VCaP (cell line): ENCODE measurements at regions not wholly inside any gene's neighbourhood (a gene's known extent, or its start where the extent isn't known, plus 50 kb on each side); places are given as distances from the start of the nearest gene placed in this dataset.
A peak's percentile ranks its signal among the peaks of the same experiment; 100 is the strongest.
"Not testable (repeated sequence)": the region's sequence is repeated elsewhere in the genome, so short reads cannot be mapped to it uniquely, and the experiment has no call there.

Source experiments
- H3K27ac ChIP-seq: fragments of 450-650 bp; 2 replicates; pipeline ENCODE4 v1.5.1; 2017
- CTCF ChIP-seq: fragments of 450-650 bp; conservative IDR thresholded peaks from 2 replicates; pipeline ENCODE4 v1.5.1; 2017; ENCODE audit warnings: mild to moderate bottlenecking, moderate library complexity

- no peak for TF ChIP-seq CTCF
- H3K27ac ChIP-seq, result no peak overlapping the region
Observed at GRCh38 chr13:58949646-58950045, 1214.1 kb downstream of the DIAPH3 start.

- no peak overlapping the region for H3K27ac ChIP-seq
- TF ChIP-seq CTCF, result no peak
Observed at GRCh38 chr13:58950911-58951310, 1212.8 kb downstream of the DIAPH3 start.

- no peak for TF ChIP-seq CTCF
- H3K27ac ChIP-seq, result no peak overlapping the region
Observed at GRCh38 chr13:58953638-58954037, 1210.1 kb downstream of the DIAPH3 start.

GRCh38 chr13:58955546-58956385 lies 1208.0 kb downstream of the DIAPH3 start:
- H3K27ac ChIP-seq, result no peak overlapping the region
- no peak for TF ChIP-seq CTCF

GRCh38 chr13:58958097-58958496 lies 1205.6 kb downstream of the DIAPH3 start:
- H3K27ac ChIP-seq, result not testable (repeated sequence)

- peak; percentile 39; the same call in 1 of the 2 replicates for TF ChIP-seq CTCF
- H3K27ac ChIP-seq, result no peak overlapping the region
Observed at GRCh38 chr13:58960888-58961287, 1202.8 kb downstream of the DIAPH3 start.

GRCh38 chr13:58963321-58963720 lies 1200.4 kb downstream of the DIAPH3 start:
- TF ChIP-seq CTCF, result no peak
- H3K27ac ChIP-seq, result no peak overlapping the region

- no peak for TF ChIP-seq CTCF
- no peak overlapping the region for H3K27ac ChIP-seq
Observed at GRCh38 chr13:58964048-58964447, 1199.7 kb downstream of the DIAPH3 start.
